Caco-2 (cell line): ENCODE measurements at regions not wholly inside any gene's neighbourhood (a gene's known extent, or its start where the extent isn't known, plus 50 kb on each side); places are given as distances from the start of the nearest gene placed in this dataset.

ENCODE experiments used
- BruUV-seq: library from RNA; stranded (reverse); fragments of 400-500 nt; replicated peaks from 2 replicates; lab custom pipeline; 2021; lab: Mats Ljungman, UMichigan
- CTCF ChIA-PET: fragments of 300-600 bp; sonication (Branson Sonifier 250); formaldehyde crosslinking; loops from one replicate; lab custom pipeline; 2022; ENCODE audit warnings: antibody characterized with exemption; lab: Charles Lee
- POLR2A ChIA-PET: fragments of 300-600 bp; sonication (Branson Sonifier 250); formaldehyde crosslinking; loops from one replicate; lab custom pipeline; 2022; ENCODE audit warnings: antibody characterized with exemption; lab: Charles Lee
- DNase-seq, 2 experiments: peaks; one replicate each; pipeline versions ENCODE4 v3.0.0 to v3.0.0-alpha.2; 2020 to 2022
- H3K27me3 ChIP-seq: replicated peaks from 2 replicates; pipeline ENCODE4 v1.6.0; 2011; ENCODE audit warnings: low read length; ENCODE audit not compliant: control insufficient read depth, insufficient read depth
- H3K36me3 ChIP-seq: 2 replicates; pipeline ENCODE4 v1.5.1; 2011; ENCODE audit warnings: low read length; ENCODE audit not compliant: control insufficient read depth, insufficient read depth
- H3K4me1 ChIP-seq: fragments of 250-450 bp; sonication (Bioruptor Pico); 2 replicates; pipeline ENCODE4 v1.5.1; 2020; ENCODE audit warnings: mild to moderate bottlenecking
- H3K4me3 ChIP-seq: 2 replicates; pipeline ENCODE4 v1.5.1; 2011; ENCODE audit warnings: low read depth, mild to moderate bottlenecking, control low read depth, low read length
- H3K9me3 ChIP-seq: fragments of 250-450 bp; sonication (Bioruptor Pico); 2 replicates; pipeline ENCODE4 v1.5.1; 2020; ENCODE audit warnings: mild to moderate bottlenecking, moderate library complexity
- H3K27ac Mint-ChIP-seq: one replicate; pipeline ENCODE4 v1.8.0; 2022; ENCODE audit warnings: mixed read lengths; ENCODE audit not compliant: unreplicated experiment
- H3K27me3 Mint-ChIP-seq: one replicate; pipeline ENCODE4 v1.8.0; 2022; ENCODE audit warnings: mixed read lengths; ENCODE audit not compliant: insufficient read depth, unreplicated experiment
- H3K36me3 Mint-ChIP-seq: one replicate; pipeline ENCODE4 v1.8.0; 2022; ENCODE audit warnings: mild to moderate bottlenecking, mixed read lengths; ENCODE audit not compliant: insufficient read depth, unreplicated experiment
- H3K4me1 Mint-ChIP-seq: one replicate; pipeline ENCODE4 v1.8.0; 2022; ENCODE audit warnings: low read depth, mixed read lengths; ENCODE audit not compliant: unreplicated experiment
- H3K4me3 Mint-ChIP-seq: one replicate; pipeline ENCODE4 v1.8.0; 2022; ENCODE audit warnings: mild to moderate bottlenecking, moderate library complexity, mixed read lengths; ENCODE audit not compliant: unreplicated experiment
- H3K9me3 Mint-ChIP-seq: one replicate; pipeline ENCODE4 v1.8.0; 2022; ENCODE audit warnings: mixed read lengths; ENCODE audit not compliant: unreplicated experiment
- intact Hi-C: fragments of 100-400 bp; cut with micrococcal nuclease; formaldehyde crosslinking; loops from one replicate; pipeline ENCODE4 v1.10.0; 2022; ENCODE audit not compliant: unreplicated experiment
- TF ChIP-seq, protein P1 (sequence below), 2 experiments: fragments of 200-600 bp in 1 of 2; IDR thresholded peaks; 1 replicate in 1 of 2; 2 replicates in 1 of 2; pipeline versions ENCODE4 v1.5.1 to v1.8.0; 2011 to 2022; ENCODE audit warnings: antibody characterized with exemption in 1 of 2, control low read depth in 1 of 2, inconsistent platforms in 1 of 2, low read depth in 1 of 2, low read length in 1 of 2, mild to moderate bottlenecking in 1 of 2, moderate library complexity in 1 of 2; ENCODE audit not compliant: insufficient read depth in 1 of 2, severe bottlenecking in 1 of 2, unreplicated experiment in 1 of 2

DNA sequence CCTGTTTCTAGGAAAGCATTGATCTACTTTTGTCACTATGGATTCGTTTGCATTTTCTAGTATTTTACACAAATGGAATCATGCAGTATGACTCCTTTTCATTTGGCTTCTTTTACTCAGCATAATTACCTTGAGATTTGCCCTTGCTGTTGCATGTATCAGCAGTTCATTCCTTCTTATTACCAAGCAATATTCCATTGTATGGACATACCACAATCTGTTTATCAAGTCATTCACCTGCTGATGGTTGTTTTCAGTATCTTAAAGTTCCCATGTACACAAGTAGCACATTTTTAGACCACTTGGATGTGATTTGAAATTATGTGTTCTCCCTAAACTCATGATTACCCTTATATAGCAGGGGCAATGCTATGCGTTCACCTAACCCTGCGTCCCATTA is 150.0 kb upstream of the UBE2E1 start:
- no peak for DNase-seq
- Mint-ChIP-seq H3K4me1 (no peaks in the 10 kb centered on the region), H3K27ac (no peak overlapping the region), H3K27me3 (no peaks in the 10 kb centered on the region), H3K9me3 (peaks cover 7% of the 10 kb centered on the region), H3K36me3 (no peaks in the 10 kb centered on the region), H3K4me3 (no peak overlapping the region)
- Histone ChIP-seq H3K4me1 (no peaks in the 10 kb centered on the region), H3K36me3 (no peaks in the 10 kb centered on the region), H3K4me3 (no peak overlapping the region), H3K9me3 (0 out of 2 replicates have a peak, but pooled peaks cover 6% of the 10 kb centered on the region), H3K27me3 (no peaks in the 10 kb centered on the region)
- TF ChIP-seq, protein P1, sequence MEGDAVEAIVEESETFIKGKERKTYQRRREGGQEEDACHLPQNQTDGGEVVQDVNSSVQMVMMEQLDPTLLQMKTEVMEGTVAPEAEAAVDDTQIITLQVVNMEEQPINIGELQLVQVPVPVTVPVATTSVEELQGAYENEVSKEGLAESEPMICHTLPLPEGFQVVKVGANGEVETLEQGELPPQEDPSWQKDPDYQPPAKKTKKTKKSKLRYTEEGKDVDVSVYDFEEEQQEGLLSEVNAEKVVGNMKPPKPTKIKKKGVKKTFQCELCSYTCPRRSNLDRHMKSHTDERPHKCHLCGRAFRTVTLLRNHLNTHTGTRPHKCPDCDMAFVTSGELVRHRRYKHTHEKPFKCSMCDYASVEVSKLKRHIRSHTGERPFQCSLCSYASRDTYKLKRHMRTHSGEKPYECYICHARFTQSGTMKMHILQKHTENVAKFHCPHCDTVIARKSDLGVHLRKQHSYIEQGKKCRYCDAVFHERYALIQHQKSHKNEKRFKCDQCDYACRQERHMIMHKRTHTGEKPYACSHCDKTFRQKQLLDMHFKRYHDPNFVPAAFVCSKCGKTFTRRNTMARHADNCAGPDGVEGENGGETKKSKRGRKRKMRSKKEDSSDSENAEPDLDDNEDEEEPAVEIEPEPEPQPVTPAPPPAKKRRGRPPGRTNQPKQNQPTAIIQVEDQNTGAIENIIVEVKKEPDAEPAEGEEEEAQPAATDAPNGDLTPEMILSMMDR (IDR thresholded peaks at IDR 0.05; ENCODE audit: insufficient read depth in 1 of 2, low read depth in 1 of 2, low read length in 1 of 2, severe bottlenecking in 1 of 2, unreplicated experiment in 1 of 2), result no peak
- CTCF ChIA-PET, result no interaction called here
- POLR2A ChIA-PET, result no interaction called here
- BruUV-seq, result no TSS peak
- intact Hi-C loops, result no loop called here

DNA sequence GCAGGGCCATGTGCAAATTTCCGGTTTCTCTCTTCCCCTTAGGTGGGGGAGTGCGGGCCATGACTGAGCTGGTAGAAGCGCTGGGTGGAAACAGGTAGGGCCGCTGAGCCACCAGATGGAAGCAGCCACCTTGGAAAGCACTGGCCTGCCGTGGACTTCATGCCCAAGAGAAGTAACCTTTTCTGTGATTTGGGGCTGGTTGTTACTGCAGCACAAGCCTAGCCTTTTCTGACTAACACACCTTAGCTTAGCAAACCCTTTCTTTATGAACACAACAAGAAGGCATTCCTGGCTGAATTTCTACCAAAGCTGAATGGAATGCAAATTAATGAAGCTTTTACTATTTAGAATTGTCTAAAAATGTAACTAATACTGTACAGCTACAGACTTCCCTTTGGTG is 149.6 kb upstream of the UBE2E1 start:
- peaks cover 7% of the 10 kb centered on the region for H3K9me3 Mint-ChIP-seq
- CTCF ChIA-PET, result no interaction called here
- POLR2A ChIA-PET, result no interaction called here

DNA sequence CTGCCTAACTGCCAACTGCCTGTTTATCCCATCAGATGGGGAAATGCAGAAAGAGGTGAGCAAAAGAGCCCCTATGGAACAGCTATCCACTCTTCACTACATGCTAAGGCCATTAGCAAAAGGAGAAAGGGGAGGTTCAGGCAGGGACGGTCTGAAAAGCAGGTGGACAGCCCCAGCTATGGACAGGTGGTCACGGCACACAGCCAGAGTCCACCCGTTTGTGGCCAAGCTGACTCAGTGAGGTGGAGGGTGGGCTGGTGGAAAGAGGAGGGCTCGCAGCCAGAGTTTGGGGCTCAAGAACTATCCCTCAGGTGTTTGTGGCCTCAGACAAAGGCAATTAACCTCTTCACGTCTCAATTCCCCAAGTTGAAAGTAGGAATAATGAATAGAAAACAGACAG is 148.9 kb upstream of the UBE2E1 start:
- H3K4me1 Mint-ChIP-seq, result no peaks in the 10 kb centered on the region
- Histone ChIP-seq H3K9me3 (0 out of 2 replicates have a peak, but pooled peaks cover 6% of the 10 kb centered on the region), H3K4me1 (no peaks in the 10 kb centered on the region), H3K27me3 (no peaks in the 10 kb centered on the region), H3K4me3 (no peak overlapping the region), H3K36me3 (no peaks in the 10 kb centered on the region)
- no peaks in the 10 kb centered on the region for H3K36me3 Mint-ChIP-seq
- BruUV-seq, result no TSS peak
- H3K27ac Mint-ChIP-seq, result no peak overlapping the region
- ChIA-PET CTCF (no interaction called here), POLR2A (no interaction called here)
- TF ChIP-seq, protein P1 (IDR thresholded peaks at IDR 0.05; ENCODE audit: insufficient read depth in 1 of 2, low read depth in 1 of 2, low read length in 1 of 2, severe bottlenecking in 1 of 2, unreplicated experiment in 1 of 2), result no peak
- intact Hi-C loops, result no loop called here
- peaks cover 2% of the 10 kb centered on the region for H3K27me3 Mint-ChIP-seq
- H3K4me3 Mint-ChIP-seq, result no peak overlapping the region
- H3K9me3 Mint-ChIP-seq, result peaks cover 7% of the 10 kb centered on the region
- DNase-seq, result no peak

More for the DNA sequence above, 149.6 kb upstream of the UBE2E1 start:
- Mint-ChIP-seq H3K36me3 (no peaks in the 10 kb centered on the region), H3K4me3 (no peak overlapping the region), H3K27me3 (peaks cover 2% of the 10 kb centered on the region), H3K4me1 (no peaks in the 10 kb centered on the region), H3K27ac (no peak overlapping the region)
- no peaks in the 10 kb centered on the region for H3K4me1 ChIP-seq
- intact Hi-C loops, result no loop called here
- H3K36me3 ChIP-seq, result no peaks in the 10 kb centered on the region
- no peak overlapping the region for H3K4me3 ChIP-seq
- no peak for DNase-seq
- TF ChIP-seq, protein P1 (IDR thresholded peaks at IDR 0.05; ENCODE audit: insufficient read depth in 1 of 2, low read depth in 1 of 2, low read length in 1 of 2, severe bottlenecking in 1 of 2, unreplicated experiment in 1 of 2), result no peak
- 0 out of 2 replicates have a peak, but pooled peaks cover 6% of the 10 kb centered on the region for H3K9me3 ChIP-seq
- BruUV-seq, result no TSS peak
- H3K27me3 ChIP-seq, result no peaks in the 10 kb centered on the region
